ENCODE measurements at regions not wholly inside any gene's neighbourhood (a gene's known extent, or its start where the extent isn't known, plus 50 kb on each side); places are given as distances from the start of the nearest gene placed in this dataset.

DNA sequence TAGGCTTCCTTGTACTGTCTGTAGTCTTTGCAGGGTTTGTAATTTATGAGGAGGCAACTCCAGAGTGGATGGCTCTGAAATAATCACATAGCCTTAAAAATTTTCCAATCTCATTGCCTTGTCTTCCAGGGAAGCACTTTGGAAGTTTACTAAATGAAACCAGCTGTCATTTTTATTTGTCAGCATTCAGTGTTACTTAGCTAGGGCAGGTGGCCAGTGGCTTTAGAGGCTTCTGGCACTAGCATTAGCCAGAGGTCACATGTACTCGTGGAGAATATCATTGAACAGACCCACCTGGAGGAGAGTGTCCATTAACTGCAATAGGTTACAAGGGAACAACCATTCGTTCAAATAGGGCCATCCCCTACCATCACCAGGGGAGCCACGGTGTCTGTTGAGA lies 160.3 kb upstream of the SLC28A3 start:
- Histone ChIP-seq H3K4me3 (ENCODE audit: low read length) (no peak overlapping the region), H2BK120ac (ENCODE audit: low read depth, low read length) (no peak overlapping the region), H3K4me2 (ENCODE audit: low read length) (no peak overlapping the region), H3K27ac (ENCODE audit: low read depth, low read length) (no peak overlapping the region), H3K9ac (ENCODE audit: low read length) (no peak overlapping the region), H3K79me1 (ENCODE audit: low read length) (no peaks in the 10 kb centered on the region), H2BK5ac (ENCODE audit: low read length) (no peak overlapping the region), H2AK5ac (ENCODE audit: low read length) (no peak overlapping the region), H3K36me3 (ENCODE audit: control insufficient read depth, insufficient read depth, low read length) (no peaks in the 10 kb centered on the region), H2BK15ac (replicated peaks; ENCODE audit: low read depth) (no peak overlapping the region), H3K23ac (ENCODE audit: low read length) (no peak overlapping the region), H4K8ac (ENCODE audit: low read depth, low read length) (no peak overlapping the region), H3K18ac (ENCODE audit: low read length) (no peak overlapping the region), H3K79me2 (ENCODE audit: control insufficient read depth, insufficient read depth, low read length) (no peaks in the 10 kb centered on the region), H3K4me1 (ENCODE audit: control insufficient read depth, low read depth, low read length) (no peaks in the 10 kb centered on the region), H3K4ac (ENCODE audit: low read depth, low read length) (no peak overlapping the region), H3K56ac (ENCODE audit: low read length) (no peak overlapping the region), H4K5ac (ENCODE audit: low read length) (no peak overlapping the region), H3K27me3 (ENCODE audit: insufficient read depth, low read length, poor library complexity) (no peaks in the 10 kb centered on the region)
- no CpG with 5 or more reads among the region's 3 CpGs for WGBS (ENCODE audit: extremely low coverage, insufficient coverage, low lambda C conversion rate)
- no peak for DNase-seq

DNA sequence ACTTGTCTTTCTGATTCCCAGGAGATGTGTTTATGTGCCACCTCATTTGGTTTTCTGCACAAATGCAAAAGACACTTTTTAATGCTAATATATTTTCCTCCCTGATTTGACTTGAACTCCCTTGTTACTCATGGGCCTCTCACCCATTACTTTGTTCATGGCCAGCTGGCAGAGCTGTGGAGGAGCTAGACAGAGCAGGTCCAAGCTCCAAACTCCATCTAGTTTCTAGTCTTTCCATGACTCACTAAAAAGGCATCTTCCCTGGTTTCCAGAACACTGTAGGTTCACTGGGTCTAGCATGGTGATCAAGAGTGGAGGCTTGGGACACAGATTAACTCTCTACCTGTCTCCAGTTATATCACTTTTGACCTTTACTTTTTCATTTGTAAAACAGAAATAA lies 161.0 kb upstream of the SLC28A3 start:
- H2BK120ac ChIP-seq (ENCODE audit: low read depth, low read length) = no peak overlapping the region
- no peak overlapping the region for H4K8ac ChIP-seq (ENCODE audit: low read depth, low read length)
- H3K4me3 ChIP-seq (ENCODE audit: low read length) = no peak overlapping the region
- H3K18ac ChIP-seq (ENCODE audit: low read length) = no peak overlapping the region
- H3K27ac ChIP-seq (ENCODE audit: low read depth, low read length) = no peak overlapping the region
- H2BK5ac ChIP-seq (ENCODE audit: low read length) = no peak overlapping the region
- no peak overlapping the region for H2AK5ac ChIP-seq (ENCODE audit: low read length)
- H3K36me3 ChIP-seq (ENCODE audit: control insufficient read depth, insufficient read depth, low read length) = no peaks in the 10 kb centered on the region
- no peaks in the 10 kb centered on the region for H3K4me1 ChIP-seq (ENCODE audit: control insufficient read depth, low read depth, low read length)
- no peak overlapping the region for H3K23ac ChIP-seq (ENCODE audit: low read length)
- H4K5ac ChIP-seq (ENCODE audit: low read length) = no peak overlapping the region
- no peak overlapping the region for H3K4me2 ChIP-seq (ENCODE audit: low read length)
- H3K27me3 ChIP-seq (ENCODE audit: insufficient read depth, low read length, poor library complexity) = no peaks in the 10 kb centered on the region
- H3K4ac ChIP-seq (ENCODE audit: low read depth, low read length) = no peak overlapping the region
- DNase-seq = no peak
- no peak overlapping the region for H3K56ac ChIP-seq (ENCODE audit: low read length)
- H3K9ac ChIP-seq (ENCODE audit: low read length) = no peak overlapping the region
- no peaks in the 10 kb centered on the region for H3K79me2 ChIP-seq (ENCODE audit: control insufficient read depth, insufficient read depth, low read length)
- H3K79me1 ChIP-seq (ENCODE audit: low read length) = no peaks in the 10 kb centered on the region
- no peak overlapping the region for H2BK15ac ChIP-seq (replicated peaks; ENCODE audit: low read depth)

DNA sequence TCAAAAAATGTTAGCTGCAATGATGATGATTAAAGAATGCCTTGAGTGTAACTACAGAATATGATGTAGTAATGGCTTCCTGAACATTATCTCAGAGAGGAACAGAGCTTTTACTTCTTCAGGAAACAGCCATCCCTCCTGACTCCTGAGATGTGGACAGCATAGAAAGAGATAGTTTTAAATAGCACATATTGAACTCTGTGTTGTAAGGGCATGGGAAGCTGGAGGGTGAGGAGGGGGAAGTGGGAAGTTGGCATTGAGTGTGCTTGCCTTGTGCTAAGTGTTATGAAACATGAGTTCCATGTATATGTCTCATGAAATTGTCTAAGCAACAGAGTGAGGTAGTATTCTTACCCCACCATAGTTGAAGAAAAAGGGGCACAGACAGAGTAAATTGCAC lies 161.5 kb upstream of the SLC28A3 start:
- H2AK5ac ChIP-seq (ENCODE audit: low read length) = no peak overlapping the region

DNA sequence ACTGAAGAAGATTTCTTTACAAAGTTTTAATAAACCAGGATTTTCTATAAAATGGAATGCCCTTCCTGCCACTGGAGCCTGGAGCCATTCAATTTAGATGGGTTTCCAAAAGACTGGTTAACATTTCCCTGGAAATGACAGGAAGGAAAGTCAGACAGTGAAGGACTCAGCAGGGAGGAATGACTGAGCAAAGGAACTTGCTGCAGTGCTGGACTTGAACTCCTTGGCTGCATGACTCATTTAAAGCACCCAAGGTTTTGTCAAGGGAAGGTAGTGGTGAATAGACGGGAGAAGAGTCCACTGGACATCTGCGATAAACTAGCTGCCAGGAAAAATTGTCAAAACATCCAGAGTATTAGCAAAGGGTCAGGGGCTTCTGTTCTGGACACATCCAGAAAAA lies 163.8 kb upstream of the SLC28A3 start:
- H3K4ac ChIP-seq (ENCODE audit: low read depth, low read length) = no peak overlapping the region
- no peak overlapping the region for H2BK15ac ChIP-seq (replicated peaks; ENCODE audit: low read depth)
- H2AK5ac ChIP-seq (ENCODE audit: low read length) = no peak overlapping the region
- H3K4me1 ChIP-seq (ENCODE audit: control insufficient read depth, low read depth, low read length) = no peaks in the 10 kb centered on the region
- no peak overlapping the region for H3K23ac ChIP-seq (ENCODE audit: low read length)
- H3K79me1 ChIP-seq (ENCODE audit: low read length) = no peaks in the 10 kb centered on the region
- no peak for DNase-seq
- H2BK5ac ChIP-seq (ENCODE audit: low read length) = no peak overlapping the region
- WGBS (ENCODE audit: extremely low coverage, insufficient coverage, low lambda C conversion rate) = no CpG with 5 or more reads among the region's 2 CpGs
- no peak overlapping the region for H4K8ac ChIP-seq (ENCODE audit: low read depth, low read length)
- H3K4me3 ChIP-seq (ENCODE audit: low read length) = no peak overlapping the region
- no peaks in the 10 kb centered on the region for H3K79me2 ChIP-seq (ENCODE audit: control insufficient read depth, insufficient read depth, low read length)
- no peak overlapping the region for H4K5ac ChIP-seq (ENCODE audit: low read length)
- H3K18ac ChIP-seq (ENCODE audit: low read length) = no peak overlapping the region
- no peak overlapping the region for H3K9ac ChIP-seq (ENCODE audit: low read length)
- H2BK120ac ChIP-seq (ENCODE audit: low read depth, low read length) = no peak overlapping the region
- no peaks in the 10 kb centered on the region for H3K36me3 ChIP-seq (ENCODE audit: control insufficient read depth, insufficient read depth, low read length)
- H3K4me2 ChIP-seq (ENCODE audit: low read length) = no peak overlapping the region
- no peak overlapping the region for H3K56ac ChIP-seq (ENCODE audit: low read length)
- H3K27ac ChIP-seq (ENCODE audit: low read depth, low read length) = no peak overlapping the region
- no peaks in the 10 kb centered on the region for H3K27me3 ChIP-seq (ENCODE audit: insufficient read depth, low read length, poor library complexity)

More for the DNA sequence above, 161.5 kb upstream of the SLC28A3 start:
- no peaks in the 10 kb centered on the region for H3K27me3 ChIP-seq (ENCODE audit: insufficient read depth, low read length, poor library complexity)
- H4K8ac ChIP-seq (ENCODE audit: low read depth, low read length) = no peak overlapping the region
- H2BK120ac ChIP-seq (ENCODE audit: low read depth, low read length) = no peak overlapping the region
- no peaks in the 10 kb centered on the region for H3K79me2 ChIP-seq (ENCODE audit: control insufficient read depth, insufficient read depth, low read length)
- H3K36me3 ChIP-seq (ENCODE audit: control insufficient read depth, insufficient read depth, low read length) = no peaks in the 10 kb centered on the region
- H2BK15ac ChIP-seq (replicated peaks; ENCODE audit: low read depth) = no peak overlapping the region
- no peak overlapping the region for H3K9ac ChIP-seq (ENCODE audit: low read length)
- H3K56ac ChIP-seq (ENCODE audit: low read length) = no peak overlapping the region
- no peak for DNase-seq
- H3K4me2 ChIP-seq (ENCODE audit: low read length) = no peak overlapping the region
- H3K27ac ChIP-seq (ENCODE audit: low read depth, low read length) = no peak overlapping the region
- no peak overlapping the region for H3K18ac ChIP-seq (ENCODE audit: low read length)
- no peak overlapping the region for H2BK5ac ChIP-seq (ENCODE audit: low read length)
- H3K4me3 ChIP-seq (ENCODE audit: low read length) = no peak overlapping the region
- no peak overlapping the region for H3K4ac ChIP-seq (ENCODE audit: low read depth, low read length)
- H4K5ac ChIP-seq (ENCODE audit: low read length) = no peak overlapping the region
- no peaks in the 10 kb centered on the region for H3K4me1 ChIP-seq (ENCODE audit: control insufficient read depth, low read depth, low read length)
- H3K23ac ChIP-seq (ENCODE audit: low read length) = no peak overlapping the region
- H3K79me1 ChIP-seq (ENCODE audit: low read length) = no peaks in the 10 kb centered on the region

DNA sequence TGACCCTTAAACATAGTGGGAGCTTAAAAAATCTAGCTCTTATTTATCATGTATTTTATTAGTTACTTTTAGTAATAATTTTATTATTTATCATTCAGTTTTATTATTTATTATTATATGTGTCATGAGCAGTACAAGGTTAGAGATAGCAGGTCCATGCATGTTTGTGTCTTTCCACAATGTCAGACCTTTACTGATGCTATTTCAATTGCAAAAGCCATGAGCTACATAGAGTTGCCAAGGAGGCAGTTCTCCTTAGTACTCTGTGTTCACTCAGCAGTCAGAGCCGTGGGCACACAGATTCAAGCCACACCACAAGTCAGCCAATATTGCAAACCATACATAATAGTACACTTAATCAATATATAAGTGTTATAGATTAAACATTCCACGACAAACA lies 157.9 kb upstream of the NTRK2 start:
- Histone ChIP-seq H2BK120ac (ENCODE audit: low read depth, low read length) (no peak overlapping the region), H3K4ac (ENCODE audit: low read depth, low read length) (no peak overlapping the region), H3K18ac (ENCODE audit: low read length) (no peak overlapping the region), H3K4me1 (ENCODE audit: control insufficient read depth, low read depth, low read length) (no peaks in the 10 kb centered on the region), H2BK5ac (ENCODE audit: low read length) (no peak overlapping the region), H3K23ac (ENCODE audit: low read length) (no peak overlapping the region), H4K8ac (ENCODE audit: low read depth, low read length) (no peak overlapping the region), H3K4me2 (ENCODE audit: low read length) (no peak overlapping the region), H3K4me3 (ENCODE audit: low read length) (no peak overlapping the region), H3K36me3 (ENCODE audit: control insufficient read depth, insufficient read depth, low read length) (no peaks in the 10 kb centered on the region), H3K79me2 (ENCODE audit: control insufficient read depth, insufficient read depth, low read length) (no peaks in the 10 kb centered on the region), H3K79me1 (ENCODE audit: low read length) (no peaks in the 10 kb centered on the region), H3K27ac (ENCODE audit: low read depth, low read length) (no peak overlapping the region), H3K27me3 (ENCODE audit: insufficient read depth, low read length, poor library complexity) (no peaks in the 10 kb centered on the region), H3K56ac (ENCODE audit: low read length) (no peak overlapping the region), H2AK5ac (ENCODE audit: low read length) (no peak overlapping the region), H4K5ac (ENCODE audit: low read length) (no peak overlapping the region), H2BK15ac (replicated peaks; ENCODE audit: low read depth) (no peak overlapping the region), H3K9ac (ENCODE audit: low read length) (no peak overlapping the region)
- no CpG with 5 or more reads among the region's 2 CpGs for WGBS (ENCODE audit: extremely low coverage, insufficient coverage, low lambda C conversion rate)
- no peak for DNase-seq

DNA sequence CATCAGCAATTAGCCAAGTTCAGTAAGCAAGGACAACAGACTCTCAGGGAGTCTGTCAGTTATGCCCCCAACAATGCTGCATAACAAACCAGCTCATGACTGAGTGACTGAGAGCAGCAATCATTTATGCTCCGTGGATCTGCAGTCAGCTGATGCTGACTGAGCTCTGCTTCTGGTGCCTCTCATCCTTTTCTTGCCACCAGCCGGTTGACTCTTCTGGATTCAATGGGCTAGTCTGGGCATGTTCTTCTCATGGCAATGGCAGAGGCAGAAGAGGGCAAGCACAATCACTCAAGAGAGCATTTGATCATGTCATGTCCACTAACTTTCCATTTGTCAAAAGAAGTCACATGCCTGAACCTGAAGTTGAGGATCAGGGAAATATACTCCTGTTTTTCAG lies 157.0 kb upstream of the NTRK2 start:
- no peak overlapping the region for H3K4me2 ChIP-seq (ENCODE audit: low read length)
- no peaks in the 10 kb centered on the region for H3K79me1 ChIP-seq (ENCODE audit: low read length)
- no peaks in the 10 kb centered on the region for H3K79me2 ChIP-seq (ENCODE audit: control insufficient read depth, insufficient read depth, low read length)
- H3K4me3 ChIP-seq (ENCODE audit: low read length) = no peak overlapping the region
- H4K5ac ChIP-seq (ENCODE audit: low read length) = no peak overlapping the region
- no peak overlapping the region for H2BK5ac ChIP-seq (ENCODE audit: low read length)
- no peak overlapping the region for H4K8ac ChIP-seq (ENCODE audit: low read depth, low read length)
- DNase-seq = no peak
- H3K56ac ChIP-seq (ENCODE audit: low read length) = no peak overlapping the region
- no peak overlapping the region for H3K18ac ChIP-seq (ENCODE audit: low read length)
- no peak overlapping the region for H3K4ac ChIP-seq (ENCODE audit: low read depth, low read length)
- no peak overlapping the region for H3K23ac ChIP-seq (ENCODE audit: low read length)
- H3K4me1 ChIP-seq (ENCODE audit: control insufficient read depth, low read depth, low read length) = no peaks in the 10 kb centered on the region
- H3K9ac ChIP-seq (ENCODE audit: low read length) = no peak overlapping the region
- no peaks in the 10 kb centered on the region for H3K36me3 ChIP-seq (ENCODE audit: control insufficient read depth, insufficient read depth, low read length)
- no CpG with 5 or more reads among the region's 2 CpGs for WGBS (ENCODE audit: extremely low coverage, insufficient coverage, low lambda C conversion rate)
- H3K27ac ChIP-seq (ENCODE audit: low read depth, low read length) = no peak overlapping the region
- H2AK5ac ChIP-seq (ENCODE audit: low read length) = no peak overlapping the region
- H2BK120ac ChIP-seq (ENCODE audit: low read depth, low read length) = no peak overlapping the region
- no peak overlapping the region for H2BK15ac ChIP-seq (replicated peaks; ENCODE audit: low read depth)
- no peaks in the 10 kb centered on the region for H3K27me3 ChIP-seq (ENCODE audit: insufficient read depth, low read length, poor library complexity)
